Right lobe of liver (tissue), 6 donors: ENCODE measurements at regions not wholly inside any gene's neighbourhood (a gene's known extent, or its start where the extent isn't known, plus 50 kb on each side); places are given as distances from the start of the nearest gene placed in this dataset.

Experiments used
- ATAC-seq, 4 donors: fragments of 200-7000 bp; cut with Tn5 transposase; one replicate each; pipeline ENCODE4 v1.9.1; 2020; ENCODE audit warnings: mild to moderate bottlenecking in 4 of 4, moderate library complexity in 4 of 4
- DNase-seq, 3 donors: peaks; one replicate each; pipeline ENCODE4 v3.0.0-alpha.2; 2020
- H3K27ac ChIP-seq, 3 donors: fragments of 200-600 bp; one replicate each; pipeline ENCODE4 v1.8.0; 2022
- H3K27me3 ChIP-seq, 2 donors: fragments of 200-600 bp; one replicate each; pipeline ENCODE4 v1.8.0; 2022
- H3K36me3 ChIP-seq, 4 donors: fragments of 200-600 bp; sonication (generic) in 1 of 4; one replicate each; pipeline versions ENCODE4 v1.5.1 to v1.8.0; 2017 to 2022; ENCODE audit warnings: control low read depth in 1 of 4
- H3K4me1 ChIP-seq, 4 donors: fragments of 200-600 bp; sonication (generic) in 1 of 4; one replicate each; pipeline versions ENCODE4 v1.5.1 to v1.8.0; 2017 to 2022; ENCODE audit warnings: control low read depth in 1 of 4
- H3K4me3 ChIP-seq, 3 donors: fragments of 200-600 bp; one replicate each; pipeline ENCODE4 v1.8.0; 2022
- H3K9me3 ChIP-seq, 4 donors: fragments of 200-600 bp; sonication (generic) in 1 of 4; one replicate each; pipeline versions ENCODE4 v1.5.1 to v1.8.0; 2017 to 2022; ENCODE audit warnings: control low read depth in 1 of 4
- CTCF ChIP-seq, 4 donors: fragments of 200-600 bp in 3 of 4; fragments of 450-650 bp in 1 of 4; IDR thresholded peaks; one replicate each; pipeline versions ENCODE4 v1.5.1 to v1.8.0; 2016 to 2022; ENCODE audit warnings: antibody characterized with exemption in 4 of 4, mild to moderate bottlenecking in 2 of 4
- POLR2A ChIP-seq: fragments of 450-650 bp; IDR thresholded peaks from one replicate; pipeline ENCODE4 v1.6.1; 2017; ENCODE audit warnings: antibody characterized with exemption, mild to moderate bottlenecking
- WGBS: methylation state at CpG from one replicate; pipeline ENCODE4 v1.1.6; 2018; ENCODE audit warnings: low coverage, low lambda C conversion rate; ENCODE audit not compliant: insufficient coverage; ENCODE audit errors: missing lambda C conversion rate; 5-methylcytosine and 5-hydroxymethylcytosine counted together
- intact Hi-C, 2 donors: fragments of 100-400 bp; cut with DNase I; formaldehyde crosslinking; loops; one replicate each; pipeline versions ENCODE4 v1.11.2 to v1.14.1; 2022
- donor health status: DM: no; HTN: yes; CAD: no.
- donor health status: DM: no; HTN: no; CAD: no.
- donor health status: DM: no; HTN: no; CAD: no.
- donor health status: DM: no; HTN: yes; CAD: no.
- donor health status: DM: no; HTN: yes; CAD: no.

GRCh38 chr7:47153058-47153457, 428.9 kb downstream of the TNS3 start:
- peaks cover 0 to 33% (median 10%) of the 10 kb centered on the region in 4 donors for H3K4me1 ChIP-seq
- no peaks in the 10 kb centered on the region for H3K9me3 ChIP-seq
- WGBS = 11% methylated on average over 5 of the region's 5 CpGs
- intact Hi-C loops = no loop called here
- H3K36me3 ChIP-seq = no peaks in the 10 kb centered on the region
- TF ChIP-seq POLR2A (no peak), CTCF (IDR thresholded peaks at IDR 0.05) (no peak)
- peak overlapping the region in 2 of 3 donors; percentile 61 to 67 for H3K27ac ChIP-seq
- peak in 1 of 3 donors; percentile 64 for DNase-seq
- peak; percentile 76 to 78 (median 77) for ATAC-seq
- no peak overlapping the region for H3K4me3 ChIP-seq
- no peaks in the 10 kb centered on the region for H3K27me3 ChIP-seq

- Histone ChIP-seq H3K27ac (peak overlapping the region in 1 of 3 donors; percentile 61), H3K36me3 (no peaks in the 10 kb centered on the region), H3K4me1 (peaks cover 0 to 39% (median 12%) of the 10 kb centered on the region in 4 donors), H3K4me3 (no peak overlapping the region), H3K27me3 (no peaks in the 10 kb centered on the region), H3K9me3 (no peaks in the 10 kb centered on the region)
- TF ChIP-seq CTCF (IDR thresholded peaks at IDR 0.05) = no peak
- no peak for TF ChIP-seq POLR2A
- ATAC-seq = no peak
- 100% methylated on average over 2 of the region's 2 CpGs for WGBS
- DNase-seq = no peak
- intact Hi-C loops = no loop called here
Observed at GRCh38 chr7:47152307-47152706, 429.6 kb downstream of the TNS3 start.

- Histone ChIP-seq H3K27me3 (no peaks in the 10 kb centered on the region), H3K4me1 (peaks cover 0 to 46% (median 14%) of the 10 kb centered on the region in 4 donors), H3K9me3 (no peaks in the 10 kb centered on the region), H3K4me3 (no peak overlapping the region), H3K27ac (no peak overlapping the region), H3K36me3 (no peaks in the 10 kb centered on the region)
- 33% methylated on average over 4 of the region's 4 CpGs for WGBS
- DNase-seq = no peak
- no peak for ATAC-seq
- intact Hi-C loops = no loop called here
- TF ChIP-seq POLR2A (no peak), CTCF (IDR thresholded peaks at IDR 0.05) (no peak)
Observed at GRCh38 chr7:47150497-47151260, 431.2 kb downstream of the TNS3 start.

- ATAC-seq = no peak
- Histone ChIP-seq H3K27ac (no peak overlapping the region), H3K27me3 (no peaks in the 10 kb centered on the region), H3K36me3 (no peaks in the 10 kb centered on the region), H3K9me3 (no peaks in the 10 kb centered on the region), H3K4me3 (no peak overlapping the region), H3K4me1 (peaks cover 0 to 46% (median 14%) of the 10 kb centered on the region in 4 donors)
- WGBS = 90% methylated on average over 4 of the region's 4 CpGs
- intact Hi-C loops = no loop called here
- no peak for DNase-seq
- TF ChIP-seq CTCF (IDR thresholded peaks at IDR 0.05) = no peak
- TF ChIP-seq POLR2A = no peak
Observed at GRCh38 chr7:47149971-47150370, 431.9 kb downstream of the TNS3 start.
